Epithelial cell of proximal tubule (primary cell): ENCODE measurements at regions not wholly inside any gene's neighbourhood (a gene's known extent, or its start where the extent isn't known, plus 50 kb on each side); places are given as distances from the start of the nearest gene placed in this dataset.

Experiments
- DNase-seq: peaks from one replicate; pipeline ENCODE4 v3.0.0-alpha.2; 2011; ENCODE audit warnings: low read depth
- H3K4me3 ChIP-seq: 2 replicates; pipeline ENCODE4 v1.5.1; 2011; ENCODE audit warnings: low read depth, mild to moderate bottlenecking, low read length
- CTCF ChIP-seq: conservative IDR thresholded peaks from 2 replicates; pipeline ENCODE4 v1.5.1; 2012; ENCODE audit warnings: low read depth, mild to moderate bottlenecking, low read length

- no peak overlapping the region for H3K4me3 ChIP-seq
- no peak for TF ChIP-seq CTCF
- DNase-seq: no peak
These were observed 157.5 kb downstream of the ADRA2A start for GRCh38 chr10:111234234-111234913.

- no peak overlapping the region for H3K4me3 ChIP-seq
- no peak for DNase-seq
- TF ChIP-seq CTCF: no peak
These were observed 158.1 kb downstream of the ADRA2A start for GRCh38 chr10:111234914-111235302.

- no peak for TF ChIP-seq CTCF
- H3K4me3 ChIP-seq: no peak overlapping the region
- no peak for DNase-seq
These were observed 163.5 kb downstream of the ADRA2A start for GRCh38 chr10:111240348-111240747.

- TF ChIP-seq CTCF: no peak
- no peak for DNase-seq
- H3K4me3 ChIP-seq: no peak overlapping the region
These were observed 166.3 kb downstream of the ADRA2A start for GRCh38 chr10:111243126-111243525.

GRCh38 chr10:111246136-111246535 is 169.3 kb downstream of the ADRA2A start:
- TF ChIP-seq CTCF: no peak
- H3K4me3 ChIP-seq: no peak overlapping the region
- no peak for DNase-seq

GRCh38 chr10:111246814-111247452 is 170.1 kb downstream of the ADRA2A start:
- no peak overlapping the region for H3K4me3 ChIP-seq
- no peak for TF ChIP-seq CTCF
- no peak for DNase-seq
